ENCODE measurements at regions not wholly inside any gene's neighbourhood (a gene's known extent, or its start where the extent isn't known, plus 50 kb on each side); places are given as distances from the start of the nearest gene placed in this dataset.

DNA sequence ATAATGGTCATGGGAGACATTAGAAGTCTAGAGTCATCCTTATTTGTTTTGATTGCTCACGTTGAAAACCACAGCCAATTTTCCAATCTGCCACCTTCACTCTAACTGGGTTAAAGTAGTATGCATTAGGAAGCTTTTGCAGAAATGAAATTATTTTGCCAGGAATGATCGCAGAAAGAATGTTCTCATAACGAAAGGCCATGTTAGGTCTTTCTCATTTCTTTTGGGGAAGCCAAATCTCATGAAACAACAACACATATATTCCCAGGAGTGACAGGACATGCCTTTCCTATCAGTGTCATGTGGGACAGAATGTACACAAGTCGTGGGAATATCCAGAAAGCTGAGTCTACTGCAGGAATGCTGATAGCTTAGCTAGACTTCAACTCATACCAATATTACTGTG lies 386.3 kb downstream of the AASDHPPT start:
- ChIA-PET CTCF (no interaction called here), POLR2A (no interaction called here)
- TF ChIP-seq, protein P1, sequence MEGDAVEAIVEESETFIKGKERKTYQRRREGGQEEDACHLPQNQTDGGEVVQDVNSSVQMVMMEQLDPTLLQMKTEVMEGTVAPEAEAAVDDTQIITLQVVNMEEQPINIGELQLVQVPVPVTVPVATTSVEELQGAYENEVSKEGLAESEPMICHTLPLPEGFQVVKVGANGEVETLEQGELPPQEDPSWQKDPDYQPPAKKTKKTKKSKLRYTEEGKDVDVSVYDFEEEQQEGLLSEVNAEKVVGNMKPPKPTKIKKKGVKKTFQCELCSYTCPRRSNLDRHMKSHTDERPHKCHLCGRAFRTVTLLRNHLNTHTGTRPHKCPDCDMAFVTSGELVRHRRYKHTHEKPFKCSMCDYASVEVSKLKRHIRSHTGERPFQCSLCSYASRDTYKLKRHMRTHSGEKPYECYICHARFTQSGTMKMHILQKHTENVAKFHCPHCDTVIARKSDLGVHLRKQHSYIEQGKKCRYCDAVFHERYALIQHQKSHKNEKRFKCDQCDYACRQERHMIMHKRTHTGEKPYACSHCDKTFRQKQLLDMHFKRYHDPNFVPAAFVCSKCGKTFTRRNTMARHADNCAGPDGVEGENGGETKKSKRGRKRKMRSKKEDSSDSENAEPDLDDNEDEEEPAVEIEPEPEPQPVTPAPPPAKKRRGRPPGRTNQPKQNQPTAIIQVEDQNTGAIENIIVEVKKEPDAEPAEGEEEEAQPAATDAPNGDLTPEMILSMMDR (IDR thresholded peaks at IDR 0.05) = no peak
- TF ChIP-seq REST (IDR thresholded peaks at IDR 0.05; ENCODE audit: insufficient read depth in 1 of 2, low read depth in 2 of 2, low read length in 1 of 2) (no peak), POLR2AphosphoS5 (IDR thresholded peaks at IDR 0.05; ENCODE audit: low read depth, low read length) (no peak), TCF7L2 (IDR thresholded peaks at IDR 0.05; ENCODE audit: low read depth, low read length) (no peak), SIN3A (IDR thresholded peaks at IDR 0.05; ENCODE audit: borderline replicate concordance, insufficient read depth, low read depth, low read length) (no peak)
- Histone ChIP-seq H3K4me3 (ENCODE audit: low read depth in 2 of 2, low read length in 2 of 2) (no peak overlapping the region), H3K4me1 (ENCODE audit: control insufficient read depth, insufficient read depth, low read length) (0 out of 2 replicates have a peak, but pooled peaks cover 3% of the 10 kb centered on the region), H3K27me3 (ENCODE audit: control insufficient read depth, insufficient read depth, low read length) (no peaks in the 10 kb centered on the region), H3K9me3 (ENCODE audit: control insufficient read depth, insufficient read depth, low read depth, low read length) (no peaks in the 10 kb centered on the region; the same call in 1 of the 2 replicates), H3K36me3 (ENCODE audit: control insufficient read depth, insufficient read depth, low read length) (no peaks in the 10 kb centered on the region), H3K27ac (ENCODE audit: low read length) (no peak overlapping the region)
- DNase-seq (ENCODE audit: low read depth, low spot score) (no peak), ATAC-seq (no peak)
- no TSS peak for BruUV-seq (replicated peaks)
- in situ Hi-C loops (cut with HindIII; ENCODE audit: low pct_unique_long_range_greater_than_20kb, low sequenced_read_pairs) (no loop called here), intact Hi-C loops (cut with micrococcal nuclease; ENCODE audit: unreplicated experiment) (no loop called here)

- Histone ChIP-seq H3K4me1 (ENCODE audit: control insufficient read depth, insufficient read depth, low read length) (0 out of 2 replicates have a peak, but pooled peaks cover 3% of the 10 kb centered on the region), H3K4me3 (ENCODE audit: low read depth in 2 of 2, low read length in 2 of 2) (no peak overlapping the region), H3K36me3 (ENCODE audit: control insufficient read depth, insufficient read depth, low read length) (no peaks in the 10 kb centered on the region), H3K9me3 (ENCODE audit: control insufficient read depth, insufficient read depth, low read depth, low read length) (peaks cover 5% of the 10 kb centered on the region; the same call in 1 of the 2 replicates), H3K27me3 (ENCODE audit: control insufficient read depth, insufficient read depth, low read length) (no peaks in the 10 kb centered on the region), H3K27ac (ENCODE audit: low read length) (no peak overlapping the region)
- DNase-seq (ENCODE audit: low read depth, low spot score) (no peak), ATAC-seq (no peak)
- intact Hi-C loops (cut with micrococcal nuclease; ENCODE audit: unreplicated experiment) = no loop called here
- CTCF ChIA-PET = no interaction called here
- no peak for TF ChIP-seq POLR2AphosphoS5 (IDR thresholded peaks at IDR 0.05; ENCODE audit: low read depth, low read length)
- TF ChIP-seq, protein P1 (IDR thresholded peaks at IDR 0.05) = no peak
- no peak for TF ChIP-seq TCF7L2 (IDR thresholded peaks at IDR 0.05; ENCODE audit: low read depth, low read length)
- POLR2A ChIA-PET = no interaction called here
- in situ Hi-C loops (cut with HindIII; ENCODE audit: low pct_unique_long_range_greater_than_20kb, low sequenced_read_pairs) = no loop called here
- BruUV-seq (replicated peaks) = no TSS peak
Observed at GRCh38 chr11:106464728-106465127, 387.3 kb downstream of the AASDHPPT start.
